ENCODE measurements at regions not wholly inside any gene's neighbourhood (a gene's known extent, or its start where the extent isn't known, plus 50 kb on each side); places are given as distances from the start of the nearest gene placed in this dataset.
"Not testable (repeated sequence)": the region's sequence is repeated elsewhere in the genome, so short reads cannot be mapped to it uniquely, and the experiment has no call there.

DNA sequence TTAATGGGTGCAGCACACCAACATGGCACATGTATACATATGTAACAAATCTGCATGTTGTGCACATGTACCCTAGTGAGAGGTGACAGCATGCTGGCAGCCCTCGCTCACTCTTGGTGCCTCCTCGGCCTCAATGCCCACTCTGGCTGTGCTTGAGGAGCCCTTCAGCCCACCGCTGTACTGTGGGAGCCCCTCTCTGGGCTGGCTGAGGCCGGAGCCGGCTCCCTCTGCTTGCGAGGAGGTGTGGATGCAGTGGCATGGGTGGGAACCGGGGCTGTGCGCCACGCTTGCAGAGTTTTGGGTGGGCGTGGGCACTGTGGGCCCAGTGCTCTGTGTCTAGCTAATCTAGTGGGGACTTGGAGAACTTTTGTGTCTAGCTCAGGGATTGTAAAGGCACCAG is 315.9 kb upstream of the MAN1A1 start:
- TF ChIP-seq, protein P1, sequence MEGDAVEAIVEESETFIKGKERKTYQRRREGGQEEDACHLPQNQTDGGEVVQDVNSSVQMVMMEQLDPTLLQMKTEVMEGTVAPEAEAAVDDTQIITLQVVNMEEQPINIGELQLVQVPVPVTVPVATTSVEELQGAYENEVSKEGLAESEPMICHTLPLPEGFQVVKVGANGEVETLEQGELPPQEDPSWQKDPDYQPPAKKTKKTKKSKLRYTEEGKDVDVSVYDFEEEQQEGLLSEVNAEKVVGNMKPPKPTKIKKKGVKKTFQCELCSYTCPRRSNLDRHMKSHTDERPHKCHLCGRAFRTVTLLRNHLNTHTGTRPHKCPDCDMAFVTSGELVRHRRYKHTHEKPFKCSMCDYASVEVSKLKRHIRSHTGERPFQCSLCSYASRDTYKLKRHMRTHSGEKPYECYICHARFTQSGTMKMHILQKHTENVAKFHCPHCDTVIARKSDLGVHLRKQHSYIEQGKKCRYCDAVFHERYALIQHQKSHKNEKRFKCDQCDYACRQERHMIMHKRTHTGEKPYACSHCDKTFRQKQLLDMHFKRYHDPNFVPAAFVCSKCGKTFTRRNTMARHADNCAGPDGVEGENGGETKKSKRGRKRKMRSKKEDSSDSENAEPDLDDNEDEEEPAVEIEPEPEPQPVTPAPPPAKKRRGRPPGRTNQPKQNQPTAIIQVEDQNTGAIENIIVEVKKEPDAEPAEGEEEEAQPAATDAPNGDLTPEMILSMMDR (IDR thresholded peaks at IDR 0.05): not testable (repeated sequence)
- TF ChIP-seq POLR2A (IDR thresholded peaks at IDR 0.05): not testable (repeated sequence)

All from uterus (tissue), 2 donors.